ENCODE measurements at regions not wholly inside any gene's neighbourhood (a gene's known extent, or its start where the extent isn't known, plus 50 kb on each side); places are given as distances from the start of the nearest gene placed in this dataset.

DNA sequence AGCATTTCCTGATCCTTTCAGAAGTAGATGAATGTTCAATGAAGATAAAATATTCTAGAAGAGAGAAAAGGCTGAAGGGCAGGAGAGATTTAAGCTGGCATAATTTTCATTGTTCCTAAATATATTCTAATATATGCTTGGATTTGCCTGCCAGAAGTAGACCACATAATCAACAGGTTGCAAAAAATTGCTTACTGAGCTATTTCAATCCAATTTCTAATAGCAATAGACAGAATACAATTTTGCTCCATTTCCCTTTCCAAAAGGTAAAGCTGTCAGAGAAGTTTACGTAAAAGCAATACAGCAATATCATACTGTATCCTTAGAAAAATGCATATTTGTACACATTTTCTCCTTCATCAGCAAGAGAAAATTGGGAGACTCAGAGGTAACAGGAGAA is 237.3 kb downstream of the PMP22 start:
- H3K4me3 ChIP-seq (ENCODE audit: control insufficient read depth, low read depth, low read length) = no peak overlapping the region
- DNase-seq (ENCODE audit: low read depth) = no peak
- TF ChIP-seq CTCF (IDR thresholded peaks at IDR 0.05; ENCODE audit: control insufficient read depth, insufficient read depth, low read depth, low read length, missing control alignments) = no peak

DNA sequence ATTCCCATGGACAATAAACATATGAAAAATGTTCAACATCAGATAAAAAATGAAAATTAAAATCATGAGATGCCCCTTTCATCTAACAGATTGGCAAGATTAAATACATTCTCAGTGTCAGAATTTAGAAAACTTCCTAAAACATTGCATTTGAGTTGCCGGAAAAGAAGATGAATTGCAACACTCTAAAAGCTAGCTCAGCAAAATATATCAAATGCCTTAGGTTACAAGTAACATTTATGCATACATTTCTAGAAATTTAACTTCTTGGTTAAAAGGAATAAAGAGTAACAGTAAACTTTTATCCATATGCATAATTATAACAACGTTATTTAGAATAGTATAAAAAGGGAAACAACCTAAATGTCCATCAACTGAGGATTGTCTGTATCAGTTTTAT is 239.0 kb downstream of the PMP22 start:
- H3K4me3 ChIP-seq (ENCODE audit: control insufficient read depth, low read depth, low read length) = no peak overlapping the region
- no peak for DNase-seq (ENCODE audit: low read depth)
- TF ChIP-seq CTCF (IDR thresholded peaks at IDR 0.05; ENCODE audit: control insufficient read depth, insufficient read depth, low read depth, low read length, missing control alignments) = no peak

DNA sequence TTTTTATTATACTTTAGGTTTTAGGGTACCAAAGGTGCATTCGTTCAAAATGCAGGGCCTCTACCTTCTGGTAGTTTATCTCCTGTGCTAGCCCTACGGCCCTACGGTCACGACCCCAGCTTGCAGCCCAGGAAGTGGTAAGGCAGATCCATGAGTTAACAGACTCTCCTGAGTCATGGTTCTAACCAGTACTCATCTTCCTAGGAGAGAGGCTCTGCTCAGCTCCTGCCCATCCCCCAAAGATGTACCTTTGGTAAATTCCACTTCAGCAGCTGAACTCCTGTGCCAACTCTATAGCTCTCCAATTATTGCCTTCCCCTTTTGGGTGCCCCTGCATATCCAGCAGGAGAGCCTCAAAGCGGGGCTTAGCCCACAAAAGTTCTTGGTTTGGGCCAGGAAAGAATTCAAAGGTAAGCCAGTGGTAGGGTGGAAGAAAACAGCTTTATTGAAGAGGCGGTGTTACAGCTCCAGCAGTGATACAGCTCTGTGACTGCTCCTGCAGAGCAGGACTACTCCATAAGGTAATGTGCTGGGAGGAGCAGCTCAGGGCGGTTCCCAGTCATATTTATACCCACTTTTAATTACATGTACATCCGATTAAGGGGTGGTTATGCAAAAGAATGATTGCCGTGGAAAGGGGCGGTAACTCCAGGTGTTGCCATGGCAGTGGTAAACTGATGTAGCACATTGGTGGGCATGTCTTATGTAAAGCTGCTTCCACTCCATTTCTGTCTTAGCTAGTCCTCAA is 241.4 kb downstream of the PMP22 start:
- DNase-seq (ENCODE audit: low read depth) = no peak
- H3K4me3 ChIP-seq (ENCODE audit: control insufficient read depth, low read depth, low read length) = no peak overlapping the region
- TF ChIP-seq CTCF (IDR thresholded peaks at IDR 0.05; ENCODE audit: control insufficient read depth, insufficient read depth, low read depth, low read length, missing control alignments) = no peak

DNA sequence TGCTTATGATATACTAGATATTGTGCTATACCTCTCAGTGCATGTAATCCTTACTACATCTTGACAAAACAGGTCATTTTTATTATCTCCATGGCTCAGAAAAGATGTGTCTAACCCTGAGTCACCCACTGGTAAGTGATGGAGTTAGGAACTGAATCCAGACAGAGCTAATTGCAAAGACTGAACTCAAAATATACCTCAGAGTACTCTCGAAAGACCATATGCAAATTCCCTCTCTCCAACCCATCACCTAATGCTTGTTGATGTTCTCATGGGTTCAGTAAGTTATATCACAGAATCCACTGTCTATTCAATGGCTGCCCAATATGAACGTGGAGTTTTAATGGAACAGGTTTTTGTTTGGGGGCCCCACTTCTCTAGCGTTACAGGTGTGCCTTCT is 246.0 kb downstream of the PMP22 start:
- no peak for TF ChIP-seq CTCF (IDR thresholded peaks at IDR 0.05; ENCODE audit: control insufficient read depth, insufficient read depth, low read depth, low read length, missing control alignments)
- H3K4me3 ChIP-seq (ENCODE audit: control insufficient read depth, low read depth, low read length) = no peak overlapping the region
- no peak for DNase-seq (ENCODE audit: low read depth)

- TF ChIP-seq CTCF (IDR thresholded peaks at IDR 0.05; ENCODE audit: control insufficient read depth, insufficient read depth, low read depth, low read length, missing control alignments) = no peak
- no peak for DNase-seq (ENCODE audit: low read depth)
- H3K4me3 ChIP-seq (ENCODE audit: control insufficient read depth, low read depth, low read length) = no peak overlapping the region
These were observed 252.7 kb downstream of the PMP22 start for GRCh38 chr17:15012351-15012980.

GRCh38 chr17:15009087-15009486 is 256.0 kb downstream of the PMP22 start:
- DNase-seq (ENCODE audit: low read depth) = no peak
- H3K4me3 ChIP-seq (ENCODE audit: control insufficient read depth, low read depth, low read length) = no peak overlapping the region
- TF ChIP-seq CTCF (IDR thresholded peaks at IDR 0.05; ENCODE audit: control insufficient read depth, insufficient read depth, low read depth, low read length, missing control alignments) = no peak
